Lower leg skin (tissue), 3 donors: ENCODE measurements at regions not wholly inside any gene's neighbourhood (a gene's known extent, or its start where the extent isn't known, plus 50 kb on each side); places are given as distances from the start of the nearest gene placed in this dataset.

Experiments used
- POLR2A ChIP-seq, 2 donors: fragments of 450-650 bp; IDR thresholded peaks; one replicate each; pipeline ENCODE4 v1.6.1; 2016 to 2017; ENCODE audit warnings: antibody characterized with exemption in 2 of 2, mild to moderate bottlenecking in 1 of 2, moderate library complexity in 1 of 2
- TF ChIP-seq, protein P1 (sequence below), 3 donors: fragments of 450-650 bp; IDR thresholded peaks; one replicate each; pipeline ENCODE4 v1.5.1; 2016; ENCODE audit warnings: antibody characterized with exemption in 3 of 3, mild to moderate bottlenecking in 3 of 3, moderate library complexity in 2 of 3

DNA sequence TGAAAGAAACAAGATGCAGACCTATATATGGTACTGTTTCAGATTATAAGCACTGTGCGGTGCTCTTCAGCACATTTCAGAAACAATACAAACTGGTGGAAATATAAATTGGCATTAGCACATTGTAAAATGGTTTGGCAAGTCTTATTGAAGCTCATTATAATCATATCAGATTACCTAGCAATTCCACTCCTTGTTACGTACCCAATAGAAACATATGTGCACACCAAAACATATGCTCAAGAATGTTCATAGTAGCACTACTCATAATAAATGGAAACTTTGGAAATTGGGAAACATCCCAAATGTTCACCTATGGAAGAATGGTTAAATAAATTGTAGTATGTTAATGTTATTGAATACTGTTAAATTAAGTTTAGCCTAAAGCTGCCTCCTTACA is 54.9 kb upstream of the PLEKHG1 start:
- TF ChIP-seq, protein P1, sequence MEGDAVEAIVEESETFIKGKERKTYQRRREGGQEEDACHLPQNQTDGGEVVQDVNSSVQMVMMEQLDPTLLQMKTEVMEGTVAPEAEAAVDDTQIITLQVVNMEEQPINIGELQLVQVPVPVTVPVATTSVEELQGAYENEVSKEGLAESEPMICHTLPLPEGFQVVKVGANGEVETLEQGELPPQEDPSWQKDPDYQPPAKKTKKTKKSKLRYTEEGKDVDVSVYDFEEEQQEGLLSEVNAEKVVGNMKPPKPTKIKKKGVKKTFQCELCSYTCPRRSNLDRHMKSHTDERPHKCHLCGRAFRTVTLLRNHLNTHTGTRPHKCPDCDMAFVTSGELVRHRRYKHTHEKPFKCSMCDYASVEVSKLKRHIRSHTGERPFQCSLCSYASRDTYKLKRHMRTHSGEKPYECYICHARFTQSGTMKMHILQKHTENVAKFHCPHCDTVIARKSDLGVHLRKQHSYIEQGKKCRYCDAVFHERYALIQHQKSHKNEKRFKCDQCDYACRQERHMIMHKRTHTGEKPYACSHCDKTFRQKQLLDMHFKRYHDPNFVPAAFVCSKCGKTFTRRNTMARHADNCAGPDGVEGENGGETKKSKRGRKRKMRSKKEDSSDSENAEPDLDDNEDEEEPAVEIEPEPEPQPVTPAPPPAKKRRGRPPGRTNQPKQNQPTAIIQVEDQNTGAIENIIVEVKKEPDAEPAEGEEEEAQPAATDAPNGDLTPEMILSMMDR (IDR thresholded peaks at IDR 0.05) = no peak
- no peak for TF ChIP-seq POLR2A (IDR thresholded peaks at IDR 0.05)
